ENCODE measurements at regions not wholly inside any gene's neighbourhood (a gene's known extent, or its start where the extent isn't known, plus 50 kb on each side); places are given as distances from the start of the nearest gene placed in this dataset.

- Histone ChIP-seq H3K27me3 (ENCODE audit: control insufficient read depth, insufficient read depth, low read length) (no peaks in the 10 kb centered on the region; the same call in 1 of the 2 replicates), H3K4me1 (ENCODE audit: control insufficient read depth, insufficient read depth, low read length) (no peaks in the 10 kb centered on the region), H2BK5ac (ENCODE audit: low read depth, low read length, poor library complexity, severe bottlenecking) (no peak overlapping the region), H3K4ac (ENCODE audit: low read depth, low read length) (no peak overlapping the region), H3K56ac (ENCODE audit: extremely low read depth, insufficient read depth, low read length) (no peak overlapping the region), H3K4me2 (ENCODE audit: low read depth, low read length) (no peak overlapping the region), H4K8ac (ENCODE audit: low read depth in 2 of 2, low read length in 2 of 2) (no peak overlapping the region), H2AK9ac (replicated peaks; ENCODE audit: low read depth, low read length, poor library complexity) (no peak overlapping the region), H3K27ac (ENCODE audit: insufficient read depth, low read length) (no peak overlapping the region), H2BK15ac (ENCODE audit: low read depth, low read length) (no peak overlapping the region), H2AK5ac (ENCODE audit: low read depth, low read length) (no peak overlapping the region), H4K5ac (ENCODE audit: low read depth, low read length) (no peak overlapping the region), H3K9me1 (ENCODE audit: insufficient read depth, low read length) (no peaks in the 10 kb centered on the region), H2AFZ (replicated peaks; ENCODE audit: low read length, poor library complexity) (no peak overlapping the region), H3K9ac (ENCODE audit: low read depth, low read length) (no peak overlapping the region), H4K20me1 (ENCODE audit: insufficient read depth, low read length) (no peaks in the 10 kb centered on the region), H2BK120ac (ENCODE audit: low read depth, low read length) (no peak overlapping the region), H2BK20ac (ENCODE audit: low read depth, low read length) (no peak overlapping the region), H3K18ac (ENCODE audit: low read depth, low read length) (no peak overlapping the region), H3K4me3 (ENCODE audit: insufficient read depth, low read depth, low read length) (no peak overlapping the region), H3K14ac (replicated peaks; ENCODE audit: low read depth, low read length) (no peak overlapping the region), H4K91ac (ENCODE audit: insufficient read depth, low read depth, low read length) (no peak overlapping the region), H3K9me3 (ENCODE audit: control insufficient read depth, insufficient read depth, low read length) (no peaks in the 10 kb centered on the region), H3K79me1 (ENCODE audit: low read depth in 1 of 2, low read length in 2 of 2) (no peaks in the 10 kb centered on the region), H3K36me3 (ENCODE audit: control insufficient read depth, insufficient read depth, low read length) (no peaks in the 10 kb centered on the region), H3K23ac (ENCODE audit: low read depth, low read length) (no peak overlapping the region)
- dilution Hi-C loops (cut with HindIII; ENCODE audit: low sequenced_read_pairs, unreplicated experiment): no loop called here
- ATAC-seq (ENCODE audit: low read depth) (no peak), DNase-seq (no peak)
- POLR2A ChIA-PET (ENCODE audit: unreplicated experiment): no interaction called here
- no CpG with 5 or more reads among the region's 1 CpG for WGBS, 2 experiments (ENCODE audit: extremely low coverage in 2 of 2, insufficient read length in 1 of 2)
- CTCF ChIA-PET: no interaction called here
- no peak for TF ChIP-seq ELK1 (IDR thresholded peaks at IDR 0.05; ENCODE audit: borderline replicate concordance, low read depth, low read length)
- no peak for TF ChIP-seq RAD21 (IDR thresholded peaks at IDR 0.05; ENCODE audit: low read length)
- no peak for TF ChIP-seq MAFK (IDR thresholded peaks at IDR 0.05; ENCODE audit: low read depth, low read length)
- no TSS peak for BruUV-seq (replicated peaks)
- in situ Hi-C loops (cut with MboI; ENCODE audit: low sequenced_read_pairs): no loop called here
- intact Hi-C loops (cut with micrococcal nuclease): no loop called here
Observed at GRCh38 chr12:77481687-77482086, 349.0 kb upstream of the NAV3 start.

Measured in IMR-90 (cell line).